ENCODE measurements at regions not wholly inside any gene's neighbourhood (a gene's known extent, or its start where the extent isn't known, plus 50 kb on each side); places are given as distances from the start of the nearest gene placed in this dataset.
A peak's percentile ranks its signal among the peaks of the same experiment; 100 is the strongest.

- H3K27me3 ChIP-seq (ENCODE audit: low read depth), result peaks cover 26% of the 10 kb centered on the region
- TF ChIP-seq CTCF (IDR thresholded peaks at IDR 0.05; ENCODE audit: borderline replicate concordance), result no peak
- DNase-seq, result no peak
- H3K9me3 ChIP-seq (replicated peaks), result no peaks in the 10 kb centered on the region
- intact Hi-C loops (cut with micrococcal nuclease), result no loop called here
- H3K27ac ChIP-seq (replicated peaks), result peak overlapping the region; percentile 29
- no peaks in the 10 kb centered on the region for H3K36me3 ChIP-seq
- H3K4me3 ChIP-seq, result no peak overlapping the region
- peaks cover 19% of the 10 kb centered on the region for H3K4me1 ChIP-seq
Observed at GRCh38 chr9:96031916-96032534, 156.5 kb downstream of the ERCC6L2 start.

GRCh38 chr9:96031366-96031824, 155.9 kb downstream of the ERCC6L2 start:
- intact Hi-C loops (cut with micrococcal nuclease), result no loop called here
- no peak for TF ChIP-seq CTCF (IDR thresholded peaks at IDR 0.05; ENCODE audit: borderline replicate concordance)
- H3K9me3 ChIP-seq (replicated peaks), result no peaks in the 10 kb centered on the region
- H3K27ac ChIP-seq (replicated peaks), result peak overlapping the region; percentile 29
- DNase-seq, result peak; percentile 35
- H3K36me3 ChIP-seq, result no peaks in the 10 kb centered on the region
- H3K27me3 ChIP-seq (ENCODE audit: low read depth), result peaks cover 31% of the 10 kb centered on the region
- peaks cover 19% of the 10 kb centered on the region for H3K4me1 ChIP-seq
- no peak overlapping the region for H3K4me3 ChIP-seq

GRCh38 chr9:96029722-96030530, 154.4 kb downstream of the ERCC6L2 start:
- peaks cover 40% of the 10 kb centered on the region for H3K27me3 ChIP-seq (ENCODE audit: low read depth)
- TF ChIP-seq CTCF (IDR thresholded peaks at IDR 0.05; ENCODE audit: borderline replicate concordance), result no peak
- no peaks in the 10 kb centered on the region for H3K9me3 ChIP-seq (replicated peaks)
- intact Hi-C loops (cut with micrococcal nuclease), result no loop called here
- no peak for DNase-seq
- no peak overlapping the region for H3K27ac ChIP-seq (replicated peaks)
- H3K4me3 ChIP-seq, result no peak overlapping the region
- peaks cover 19% of the 10 kb centered on the region for H3K4me1 ChIP-seq
- H3K36me3 ChIP-seq, result no peaks in the 10 kb centered on the region

- intact Hi-C loops (cut with micrococcal nuclease), result no loop called here
- Histone ChIP-seq H3K27me3 (ENCODE audit: low read depth) (peaks cover 59% of the 10 kb centered on the region), H3K4me1 (peaks cover 23% of the 10 kb centered on the region), H3K36me3 (no peaks in the 10 kb centered on the region), H3K9me3 (replicated peaks) (no peaks in the 10 kb centered on the region), H3K4me3 (peak overlapping the region; percentile 65), H3K27ac (replicated peaks) (peak overlapping the region; percentile 34)
- TF ChIP-seq CTCF (IDR thresholded peaks at IDR 0.05; ENCODE audit: borderline replicate concordance), result peak; percentile 18
- peak; percentile 33 for DNase-seq
Observed at GRCh38 chr9:96027251-96028131, 152.0 kb downstream of the ERCC6L2 start.

- Histone ChIP-seq H3K36me3 (no peaks in the 10 kb centered on the region), H3K27ac (replicated peaks) (no peak overlapping the region), H3K4me3 (peak overlapping the region; percentile 65), H3K9me3 (replicated peaks) (no peaks in the 10 kb centered on the region), H3K27me3 (ENCODE audit: low read depth) (peaks cover 67% of the 10 kb centered on the region), H3K4me1 (peaks cover 31% of the 10 kb centered on the region)
- no peak for TF ChIP-seq CTCF (IDR thresholded peaks at IDR 0.05; ENCODE audit: borderline replicate concordance)
- DNase-seq, result no peak
- intact Hi-C loops (cut with micrococcal nuclease), result no loop called here
Observed at GRCh38 chr9:96026655-96027213, 151.2 kb downstream of the ERCC6L2 start.

Measured in left ventricle myocardium inferior (tissue), 1 donor.